ENCODE measurements at regions not wholly inside any gene's neighbourhood (a gene's known extent, or its start where the extent isn't known, plus 50 kb on each side); places are given as distances from the start of the nearest gene placed in this dataset.

DNA sequence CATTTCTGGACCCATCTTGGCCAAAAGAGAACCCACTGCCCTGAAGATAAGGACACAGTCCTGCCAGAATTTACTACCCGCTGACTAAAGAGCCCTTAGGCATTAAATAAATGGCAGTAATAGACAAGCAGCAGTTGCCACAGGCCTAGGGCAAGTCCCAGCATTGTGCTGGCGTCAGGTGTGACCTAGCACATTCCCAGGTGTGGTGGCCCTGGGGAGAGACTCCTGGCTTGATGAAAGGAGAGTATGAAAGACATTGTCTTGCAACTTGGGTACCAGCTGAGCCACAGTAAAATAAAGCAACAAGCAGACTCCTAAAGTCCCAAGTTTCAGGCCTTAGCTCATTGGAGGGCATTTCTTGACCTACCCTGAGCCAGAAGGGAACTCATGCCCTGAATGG is 715.7 kb upstream of the SORCS1 start:
- Histone ChIP-seq H3K36me3 (replicated peaks in 1 of 2; ENCODE audit: control extremely low read depth in 1 of 2, control insufficient read depth in 1 of 2, extremely low read depth in 1 of 2, insufficient read depth in 2 of 2, low read length in 1 of 2) (no peaks in the 10 kb centered on the region), H2AFZ (ENCODE audit: insufficient read depth, low read depth, low read length, poor library complexity, severe bottlenecking) (no peak overlapping the region), H4K20me1 (ENCODE audit: control insufficient read depth, insufficient read depth, low read length, poor library complexity, severe bottlenecking) (no peaks in the 10 kb centered on the region), H3K4me3 (ENCODE audit: control extremely low read depth in 1 of 5, extremely low read depth in 1 of 5, insufficient read depth in 1 of 5, low read depth in 2 of 5, low read length in 4 of 5) (no peak overlapping the region), H3K79me2 (ENCODE audit: control insufficient read depth, insufficient read depth, low read length) (no peaks in the 10 kb centered on the region), H3K27ac (ENCODE audit: low read length in 2 of 2) (no peak overlapping the region), H3K4me2 (replicated peaks; ENCODE audit: low read depth, low read length, poor library complexity, severe bottlenecking) (no peak overlapping the region), H3K9me3 (ENCODE audit: control extremely low read depth in 1 of 3, control insufficient read depth in 2 of 3, insufficient read depth in 1 of 3, low read length in 2 of 3) (peaks cover 0 to 4% (median 3%) of the 10 kb centered on the region in 3 donors), H3K4me1 (ENCODE audit: control insufficient read depth in 2 of 2, insufficient read depth in 2 of 2, low read length in 2 of 2) (no peaks in the 10 kb centered on the region), H3K27me3 (replicated peaks in 1 of 4; ENCODE audit: control extremely low read depth in 1 of 4, control insufficient read depth in 3 of 4, insufficient read depth in 4 of 4, low read length in 3 of 4) (no peaks in the 10 kb centered on the region), H3K9ac (ENCODE audit: low read length) (no peak overlapping the region)
- WGBS (ENCODE audit: insufficient coverage) = 65% methylated on average over 2 of the region's 2 CpGs
- no peak for TF ChIP-seq EZH2 (IDR thresholded peaks at IDR 0.05; ENCODE audit: borderline replicate concordance, insufficient read depth, low read depth, low read length, poor library complexity, severe bottlenecking)
- TF ChIP-seq, protein P1, sequence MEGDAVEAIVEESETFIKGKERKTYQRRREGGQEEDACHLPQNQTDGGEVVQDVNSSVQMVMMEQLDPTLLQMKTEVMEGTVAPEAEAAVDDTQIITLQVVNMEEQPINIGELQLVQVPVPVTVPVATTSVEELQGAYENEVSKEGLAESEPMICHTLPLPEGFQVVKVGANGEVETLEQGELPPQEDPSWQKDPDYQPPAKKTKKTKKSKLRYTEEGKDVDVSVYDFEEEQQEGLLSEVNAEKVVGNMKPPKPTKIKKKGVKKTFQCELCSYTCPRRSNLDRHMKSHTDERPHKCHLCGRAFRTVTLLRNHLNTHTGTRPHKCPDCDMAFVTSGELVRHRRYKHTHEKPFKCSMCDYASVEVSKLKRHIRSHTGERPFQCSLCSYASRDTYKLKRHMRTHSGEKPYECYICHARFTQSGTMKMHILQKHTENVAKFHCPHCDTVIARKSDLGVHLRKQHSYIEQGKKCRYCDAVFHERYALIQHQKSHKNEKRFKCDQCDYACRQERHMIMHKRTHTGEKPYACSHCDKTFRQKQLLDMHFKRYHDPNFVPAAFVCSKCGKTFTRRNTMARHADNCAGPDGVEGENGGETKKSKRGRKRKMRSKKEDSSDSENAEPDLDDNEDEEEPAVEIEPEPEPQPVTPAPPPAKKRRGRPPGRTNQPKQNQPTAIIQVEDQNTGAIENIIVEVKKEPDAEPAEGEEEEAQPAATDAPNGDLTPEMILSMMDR (IDR thresholded peaks at IDR 0.05) = no peak
- ATAC-seq (ENCODE audit: low read depth) (no peak), DNase-seq (no peak)
- intact Hi-C loops (cut with micrococcal nuclease) = no loop called here
- ChIA-PET CTCF (no interaction called here), POLR2A (no interaction called here)
- no peak overlapping the region for H3K27ac Mint-ChIP-seq
- no peaks in the 10 kb centered on the region for H3K4me1 Mint-ChIP-seq
- H3K27me3 Mint-ChIP-seq = no peaks in the 10 kb centered on the region
- H3K4me3 Mint-ChIP-seq = no peak overlapping the region
- H3K9me3 Mint-ChIP-seq (ENCODE audit: insufficient read depth) = peaks cover 4% of the 10 kb centered on the region

DNA sequence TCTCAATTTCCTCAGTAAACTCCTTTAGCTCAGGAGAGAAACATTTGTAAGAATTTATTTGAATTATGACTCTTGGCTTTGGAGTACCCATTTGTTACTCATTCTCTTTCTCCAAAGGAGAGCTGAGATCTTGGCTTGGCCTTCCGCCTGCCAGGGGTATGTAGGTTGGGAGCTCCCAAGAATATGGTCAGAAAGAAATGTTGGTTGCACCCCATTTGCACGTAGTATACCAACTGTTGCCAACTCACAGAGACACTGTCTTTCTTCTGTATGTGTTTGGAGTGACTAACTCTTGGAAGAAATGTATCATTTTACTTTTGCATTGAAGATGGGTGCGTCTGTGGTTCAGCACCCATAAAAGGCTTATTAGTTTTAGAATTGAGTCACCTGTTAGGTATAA is 708.5 kb upstream of the SORCS1 start:
- H4K20me1 ChIP-seq (ENCODE audit: control insufficient read depth, insufficient read depth, low read length, poor library complexity, severe bottlenecking) = no peaks in the 10 kb centered on the region
- H3K4me1 Mint-ChIP-seq = no peaks in the 10 kb centered on the region
- POLR2A ChIA-PET = no interaction called here
- no peak for TF ChIP-seq EZH2 (IDR thresholded peaks at IDR 0.05; ENCODE audit: borderline replicate concordance, insufficient read depth, low read depth, low read length, poor library complexity, severe bottlenecking)
- TF ChIP-seq, protein P1 (IDR thresholded peaks at IDR 0.05) = no peak
- peaks cover 0 to 4% (median 0%) of the 10 kb centered on the region in 3 donors for H3K9me3 ChIP-seq (ENCODE audit: control extremely low read depth in 1 of 3, control insufficient read depth in 2 of 3, insufficient read depth in 1 of 3, low read length in 2 of 3)
- H3K27ac Mint-ChIP-seq = no peak overlapping the region
- H2AFZ ChIP-seq (ENCODE audit: insufficient read depth, low read depth, low read length, poor library complexity, severe bottlenecking) = no peak overlapping the region
- no peak overlapping the region for H3K4me3 ChIP-seq (ENCODE audit: control extremely low read depth in 1 of 5, extremely low read depth in 1 of 5, insufficient read depth in 1 of 5, low read depth in 2 of 5, low read length in 4 of 5)
- H3K9ac ChIP-seq (ENCODE audit: low read length) = no peak overlapping the region
- intact Hi-C loops (cut with micrococcal nuclease) = no loop called here
- 100% methylated on average over 1 of the region's 3 CpGs for WGBS (ENCODE audit: insufficient coverage)
- H3K27me3 Mint-ChIP-seq = no peaks in the 10 kb centered on the region
- no peak overlapping the region for H3K4me3 Mint-ChIP-seq
- no peaks in the 10 kb centered on the region for H3K4me1 ChIP-seq (ENCODE audit: control insufficient read depth in 2 of 2, insufficient read depth in 2 of 2, low read length in 2 of 2)
- no peaks in the 10 kb centered on the region for H3K79me2 ChIP-seq (ENCODE audit: control insufficient read depth, insufficient read depth, low read length)
- DNase-seq (no peak), ATAC-seq (ENCODE audit: low read depth) (no peak)
- H3K9me3 Mint-ChIP-seq (ENCODE audit: insufficient read depth) = no peaks in the 10 kb centered on the region
- H3K27me3 ChIP-seq (replicated peaks in 1 of 4; ENCODE audit: control extremely low read depth in 1 of 4, control insufficient read depth in 3 of 4, insufficient read depth in 4 of 4, low read length in 3 of 4) = no peaks in the 10 kb centered on the region
- H3K4me2 ChIP-seq (replicated peaks; ENCODE audit: low read depth, low read length, poor library complexity, severe bottlenecking) = no peak overlapping the region
- no peaks in the 10 kb centered on the region for H3K36me3 ChIP-seq (replicated peaks in 1 of 2; ENCODE audit: control extremely low read depth in 1 of 2, control insufficient read depth in 1 of 2, extremely low read depth in 1 of 2, insufficient read depth in 2 of 2, low read length in 1 of 2)
- CTCF ChIA-PET = no interaction called here
- H3K27ac ChIP-seq (ENCODE audit: low read length in 2 of 2) = no peak overlapping the region

Measured in B cell (primary cell).